GM12878 (cell line): ENCODE measurements at regions not wholly inside any gene's neighbourhood (a gene's known extent, or its start where the extent isn't known, plus 50 kb on each side); places are given as distances from the start of the nearest gene placed in this dataset.

ENCODE experiments used
- ATAC-seq: fragments of 200-7000 bp; cut with Tn5 transposase; 3 replicates; pipeline ENCODE4 v1.9.1; 2020; ENCODE audit warnings: mild to moderate bottlenecking, moderate library complexity
- BruUV-seq: library from RNA; stranded (reverse); fragments of 400-500 nt; replicated peaks from 2 replicates; lab custom pipeline; 2021; lab: Mats Ljungman, UMichigan
- CTCF ChIA-PET: fragments of 300-600 bp; sonication (Branson Sonifier 250); formaldehyde crosslinking; extraction: SDS; loops from one replicate; lab custom pipeline; 2021; ENCODE audit warnings: inconsistent platforms; lab: Yijun Ruan, JAX
- POLR2A ChIA-PET: fragments of 350-600 bp; formaldehyde crosslinking; extraction: SDS; loops from one replicate; lab custom pipeline; 2021; ENCODE audit warnings: inconsistent platforms; lab: Charles Lee
- RAD21 ChIA-PET: fragments of 300-600 bp; sonication (Branson Sonifier 250); formaldehyde crosslinking; loops from one replicate; lab custom pipeline; 2023; ENCODE audit warnings: antibody characterized with exemption; ENCODE audit not compliant: unreplicated experiment; lab: Charles Lee
- SMC1A ChIA-PET: fragments of 300-600 bp; sonication (Branson Sonifier 250); formaldehyde crosslinking; loops from one replicate; lab custom pipeline; 2023; ENCODE audit not compliant: unreplicated experiment, uncharacterized antibody; lab: Charles Lee
- DNase-seq: peaks from one replicate; pipeline ENCODE4 v3.0.0-alpha.2; 2011; ENCODE audit warnings: low read depth, low spot score
- FAIRE-seq: peaks from 3 replicates; lab custom pipeline; 2011; peaks lifted over from hg19 to GRCh38; lab: Jason Lieb, UNC
- H2AFZ ChIP-seq: 2 replicates; pipeline ENCODE4 v1.6.0; 2011; ENCODE audit warnings: low read depth, low read length, control low read depth; ENCODE audit not compliant: control insufficient read depth
- H3K27ac ChIP-seq: 2 replicates; pipeline ENCODE4 v1.5.1; 2011; ENCODE audit warnings: control low read depth; ENCODE audit not compliant: control insufficient read depth, insufficient read depth
- H3K27me3 ChIP-seq, 2 experiments: replicated peaks in 1 of 2; 2 replicates each; pipeline versions ENCODE4 v1.6.0 to v1.6.1; 2011; ENCODE audit warnings: low read length in 1 of 2; ENCODE audit not compliant: control insufficient read depth in 2 of 2, insufficient read depth in 2 of 2
- H3K36me3 ChIP-seq, 2 experiments: 2 replicates each; pipeline ENCODE4 v1.5.1; 2011; ENCODE audit warnings: low read length in 1 of 2; ENCODE audit not compliant: control insufficient read depth in 2 of 2, insufficient read depth in 2 of 2
- H3K4me1 ChIP-seq: 2 replicates; pipeline ENCODE4 v1.6.1; 2011; ENCODE audit warnings: mild to moderate bottlenecking, low read length, moderate library complexity, mixed read lengths; ENCODE audit not compliant: control insufficient read depth, insufficient read depth
- H3K4me2 ChIP-seq: 2 replicates; pipeline ENCODE4 v1.6.0; 2011; ENCODE audit warnings: control low read depth; ENCODE audit not compliant: control insufficient read depth, insufficient read depth
- H3K4me3 ChIP-seq: fragments of 200-600 bp; sonication (generic); 2 replicates; pipeline ENCODE4 v1.5.1; 2016
- H3K79me2 ChIP-seq: 2 replicates; pipeline ENCODE4 v1.6.0; 2011; ENCODE audit warnings: low read length; ENCODE audit not compliant: control insufficient read depth, insufficient read depth
- H3K9ac ChIP-seq: 2 replicates; pipeline ENCODE4 v1.8.0; 2011; ENCODE audit warnings: low read length, control low read depth, mixed read lengths; ENCODE audit not compliant: control insufficient read depth, insufficient read depth
- H3K9me3 ChIP-seq: replicated peaks from 3 replicates; pipeline ENCODE4 v1.5.1; 2011; ENCODE audit warnings: mild to moderate bottlenecking, low read length; ENCODE audit not compliant: control insufficient read depth, insufficient read depth
- H4K20me1 ChIP-seq: 2 replicates; pipeline ENCODE4 v1.6.0; 2011; ENCODE audit not compliant: control insufficient read depth, insufficient read depth
- CHD4 ChIP-seq: fragments of 200-600 bp; sonication (generic); IDR thresholded peaks from 2 replicates; pipeline ENCODE4 v1.6.1; 2016; ENCODE audit warnings: mild to moderate bottlenecking
- KLF5 ChIP-seq: fragments of 450-650 bp; IDR thresholded peaks from 2 replicates; pipeline ENCODE4 v1.6.1; 2014; ENCODE audit warnings: mild to moderate bottlenecking; ENCODE audit not compliant: partially characterized antibody
- MEF2B ChIP-seq: fragments of 450-650 bp; IDR thresholded peaks from 2 replicates; pipeline ENCODE4 v1.6.1; 2018; ENCODE audit warnings: mild to moderate bottlenecking, moderate library complexity; ENCODE audit not compliant: partially characterized antibody, poor library complexity, severe bottlenecking
- PML ChIP-seq: IDR thresholded peaks from 2 replicates; pipeline ENCODE4 v1.6.1; 2012; ENCODE audit warnings: low read length, inconsistent platforms
- POU2F2 ChIP-seq: IDR thresholded peaks from 3 replicates; pipeline ENCODE4 v1.6.1; 2011; ENCODE audit warnings: low read depth, mild to moderate bottlenecking, low read length, borderline replicate concordance
- RELA ChIP-seq: fragments of 450-650 bp; IDR thresholded peaks from 2 replicates; pipeline ENCODE4 v1.8.0; 2014; ENCODE audit warnings: borderline replicate concordance; ENCODE audit not compliant: partially characterized antibody
- SIX5 ChIP-seq: IDR thresholded peaks from 2 replicates; pipeline ENCODE4 v1.6.1; 2011; ENCODE audit warnings: mild to moderate bottlenecking, low read depth, low read length, moderate library complexity; ENCODE audit not compliant: severe bottlenecking
- SREBF1 ChIP-seq: IDR thresholded peaks from 2 replicates; pipeline ENCODE4 v1.6.1; 2012; ENCODE audit warnings: mild to moderate bottlenecking, low read length
- ZNF274 ChIP-seq: IDR thresholded peaks from one replicate; pipeline ENCODE4 v1.8.0; 2011; ENCODE audit not compliant: insufficient read length, insufficient read depth
- WGBS: methylation state at CpG from one replicate; pipeline ENCODE4 v1.1.6; 2016; ENCODE audit warnings: low lambda C conversion rate; ENCODE audit not compliant: insufficient replicate concordance, insufficient coverage; ENCODE audit errors: missing lambda C conversion rate; 5-methylcytosine and 5-hydroxymethylcytosine counted together
- in situ Hi-C: fragments of 300-500 bp; cut with MboI; formaldehyde crosslinking; loops from 9 replicates; pipeline ENCODE4 v1.14.3; 2018; ENCODE audit warnings: mixed read lengths
- intact Hi-C: fragments of 100-400 bp; cut with micrococcal nuclease; formaldehyde crosslinking; loops from one replicate; pipeline ENCODE4 v1.14.2; 2022; ENCODE audit not compliant: unreplicated experiment
- TF ChIP-seq, protein P1 (sequence below): fragments of 450-650 bp; IDR thresholded peaks from 2 replicates; pipeline ENCODE4 v1.6.1; 2017; ENCODE audit warnings: mild to moderate bottlenecking
- TF ChIP-seq, protein P2 (sequence below), 3 experiments: IDR thresholded peaks in 2 of 3; conservative IDR thresholded peaks in 1 of 3; 2 replicates each; pipeline ENCODE4 v1.5.1; 2011; ENCODE audit warnings: low read depth in 3 of 3, low read length in 3 of 3, mild to moderate bottlenecking in 3 of 3, control low read depth in 2 of 3, moderate library complexity in 2 of 3, inconsistent platforms in 1 of 3, mixed read lengths in 1 of 3; ENCODE audit not compliant: control insufficient read depth in 2 of 3, insufficient read depth in 1 of 3; ENCODE audit errors: extremely low read depth in 1 of 3

DNA sequence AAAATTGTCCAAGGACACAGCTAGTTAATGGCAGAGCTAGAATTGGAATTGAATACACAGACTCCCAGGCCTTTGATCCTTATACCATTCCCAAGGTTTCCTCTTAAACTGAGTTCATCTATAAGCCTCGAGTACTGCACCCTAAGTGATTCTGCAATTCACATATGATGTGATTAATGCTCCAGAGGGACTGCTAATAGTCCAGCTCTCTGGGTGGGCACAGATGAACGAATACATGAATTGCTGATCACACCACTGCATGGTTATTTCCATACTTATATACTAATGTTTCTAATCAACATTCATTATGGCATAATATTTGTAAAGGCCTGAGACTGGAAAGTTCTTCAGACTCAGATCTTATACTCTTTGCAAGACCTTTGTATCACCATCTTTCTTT, 101.8 kb downstream of the NUFIP1 start:
- Histone ChIP-seq H3K36me3 (no peaks in the 10 kb centered on the region), H3K4me2 (no peak overlapping the region), H3K4me3 (no peak overlapping the region), H3K27ac (no peak overlapping the region), H4K20me1 (no peaks in the 10 kb centered on the region), H3K9me3 (no peaks in the 10 kb centered on the region), H3K4me1 (no peaks in the 10 kb centered on the region), H3K9ac (no peak overlapping the region), H2AFZ (no peak overlapping the region), H3K27me3 (no peaks in the 10 kb centered on the region; a peak in 1 of 4 replicates), H3K79me2 (no peaks in the 10 kb centered on the region)
- ATAC-seq = no peak
- intact Hi-C loops (no loop called here), in situ Hi-C loops (no loop called here)
- no peak for TF ChIP-seq CHD4
- TF ChIP-seq RELA = no peak
- TF ChIP-seq SREBF1 = no peak
- TF ChIP-seq, protein P1, sequence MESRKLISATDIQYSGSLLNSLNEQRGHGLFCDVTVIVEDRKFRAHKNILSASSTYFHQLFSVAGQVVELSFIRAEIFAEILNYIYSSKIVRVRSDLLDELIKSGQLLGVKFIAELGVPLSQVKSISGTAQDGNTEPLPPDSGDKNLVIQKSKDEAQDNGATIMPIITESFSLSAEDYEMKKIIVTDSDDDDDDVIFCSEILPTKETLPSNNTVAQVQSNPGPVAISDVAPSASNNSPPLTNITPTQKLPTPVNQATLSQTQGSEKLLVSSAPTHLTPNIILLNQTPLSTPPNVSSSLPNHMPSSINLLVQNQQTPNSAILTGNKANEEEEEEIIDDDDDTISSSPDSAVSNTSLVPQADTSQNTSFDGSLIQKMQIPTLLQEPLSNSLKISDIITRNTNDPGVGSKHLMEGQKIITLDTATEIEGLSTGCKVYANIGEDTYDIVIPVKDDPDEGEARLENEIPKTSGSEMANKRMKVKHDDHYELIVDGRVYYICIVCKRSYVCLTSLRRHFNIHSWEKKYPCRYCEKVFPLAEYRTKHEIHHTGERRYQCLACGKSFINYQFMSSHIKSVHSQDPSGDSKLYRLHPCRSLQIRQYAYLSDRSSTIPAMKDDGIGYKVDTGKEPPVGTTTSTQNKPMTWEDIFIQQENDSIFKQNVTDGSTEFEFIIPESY = no peak
- TF ChIP-seq POU2F2 = no peak
- ChIA-PET SMC1A (no interaction called here), CTCF (no interaction called here), RAD21 (interaction anchor here (0.5 kb wide), 1 partner anchor 332 kb away, joined by 4 read pairs; no protein-coding TSS in a partner anchor), POLR2A (no interaction called here)
- 0% methylated on average over 2 of the region's 2 CpGs for WGBS
- BruUV-seq = no TSS peak
- no peak for FAIRE-seq
- DNase-seq = no peak

DNA sequence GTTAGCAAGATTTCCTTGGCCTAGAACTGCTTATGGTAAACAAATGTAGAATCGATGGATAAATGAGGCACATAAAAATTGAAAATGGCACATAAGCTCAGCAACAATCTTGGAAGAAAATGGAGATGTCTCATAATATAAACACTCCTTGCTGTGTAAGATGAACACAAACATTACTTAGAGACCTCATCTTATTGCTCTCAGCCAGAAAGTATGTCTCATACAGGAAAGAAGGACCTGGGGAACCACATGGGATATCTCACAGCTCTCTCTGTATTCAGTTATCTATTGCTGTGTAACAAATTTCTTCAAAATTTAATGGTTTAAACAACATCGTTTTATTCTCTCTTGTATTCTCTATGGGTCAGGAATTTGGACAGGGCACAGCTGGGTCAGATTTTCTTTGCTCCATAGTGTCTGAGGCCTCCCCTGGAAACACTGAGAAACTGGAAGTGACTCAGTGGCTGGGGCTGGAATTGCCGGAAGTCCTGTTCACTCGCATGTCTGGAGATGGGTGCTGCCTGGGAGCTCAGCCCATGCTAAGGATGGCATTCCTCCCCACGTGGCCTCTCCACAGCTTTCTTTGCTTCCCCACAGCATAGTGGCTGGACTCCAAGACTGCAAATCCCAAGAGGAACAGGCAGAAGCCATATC, 105.1 kb downstream of the NUFIP1 start:
- ATAC-seq (no peak), DNase-seq (no peak), FAIRE-seq (no peak)
- RAD21 ChIA-PET = no interaction called here
- CTCF ChIA-PET = interaction anchor here (1.0 kb wide), 1 partner anchor 45 kb away, joined by 3 read pairs; no protein-coding TSS in a partner anchor
- H3K9me3 ChIP-seq = no peaks in the 10 kb centered on the region
- intact Hi-C loops (no loop called here), in situ Hi-C loops (no loop called here)
- no peak overlapping the region for H2AFZ ChIP-seq
- 56% methylated on average over 5 of the region's 5 CpGs for WGBS
- POLR2A ChIA-PET = no interaction called here
- H3K9ac ChIP-seq = no peak overlapping the region
- no TSS peak for BruUV-seq
- no peaks in the 10 kb centered on the region; a peak in 1 of 4 replicates for H3K27me3 ChIP-seq
- H3K4me2 ChIP-seq = no peak overlapping the region
- H3K36me3 ChIP-seq = no peaks in the 10 kb centered on the region
- no peak overlapping the region for H3K27ac ChIP-seq
- SMC1A ChIA-PET = interaction anchor here (0.5 to 1.2 kb wide), 2 partner anchors 218 to 396 kb away, joined by 3 read pairs; no protein-coding TSS in a partner anchor
- no peaks in the 10 kb centered on the region for H3K4me1 ChIP-seq
- no peaks in the 10 kb centered on the region for H3K79me2 ChIP-seq
- H3K4me3 ChIP-seq = no peak overlapping the region
- H4K20me1 ChIP-seq = no peaks in the 10 kb centered on the region
- TF ChIP-seq SIX5 (no peak), POU2F2 (no peak), PML (no peak), ZNF274 (no peak), KLF5 (no peak), MEF2B (no peak)
- TF ChIP-seq, protein P2, sequence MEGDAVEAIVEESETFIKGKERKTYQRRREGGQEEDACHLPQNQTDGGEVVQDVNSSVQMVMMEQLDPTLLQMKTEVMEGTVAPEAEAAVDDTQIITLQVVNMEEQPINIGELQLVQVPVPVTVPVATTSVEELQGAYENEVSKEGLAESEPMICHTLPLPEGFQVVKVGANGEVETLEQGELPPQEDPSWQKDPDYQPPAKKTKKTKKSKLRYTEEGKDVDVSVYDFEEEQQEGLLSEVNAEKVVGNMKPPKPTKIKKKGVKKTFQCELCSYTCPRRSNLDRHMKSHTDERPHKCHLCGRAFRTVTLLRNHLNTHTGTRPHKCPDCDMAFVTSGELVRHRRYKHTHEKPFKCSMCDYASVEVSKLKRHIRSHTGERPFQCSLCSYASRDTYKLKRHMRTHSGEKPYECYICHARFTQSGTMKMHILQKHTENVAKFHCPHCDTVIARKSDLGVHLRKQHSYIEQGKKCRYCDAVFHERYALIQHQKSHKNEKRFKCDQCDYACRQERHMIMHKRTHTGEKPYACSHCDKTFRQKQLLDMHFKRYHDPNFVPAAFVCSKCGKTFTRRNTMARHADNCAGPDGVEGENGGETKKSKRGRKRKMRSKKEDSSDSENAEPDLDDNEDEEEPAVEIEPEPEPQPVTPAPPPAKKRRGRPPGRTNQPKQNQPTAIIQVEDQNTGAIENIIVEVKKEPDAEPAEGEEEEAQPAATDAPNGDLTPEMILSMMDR (IDR thresholded peaks at IDR 0.05 in 2 of 3, conservative IDR thresholded peaks at IDR 0.05 in 1 of 3; ENCODE audit: control insufficient read depth in 2 of 3, extremely low read depth in 1 of 3, insufficient read depth in 1 of 3, low read depth in 3 of 3, low read length in 3 of 3) = no peak
